GM12878 (cell line): ENCODE measurements at regions not wholly inside any gene's neighbourhood (a gene's known extent, or its start where the extent isn't known, plus 50 kb on each side); places are given as distances from the start of the nearest gene placed in this dataset.

ENCODE experiments used
- NFYB ChIP-seq: IDR thresholded peaks from 2 replicates; pipeline ENCODE4 v1.6.1; 2011; ENCODE audit warnings: low read depth, mild to moderate bottlenecking, low read length, improper control_type of control experiment, moderate library complexity; ENCODE audit not compliant: insufficient read depth
- TF ChIP-seq, protein P1 (sequence below), 3 experiments: IDR thresholded peaks in 2 of 3; conservative IDR thresholded peaks in 1 of 3; 2 replicates each; pipeline ENCODE4 v1.5.1; 2011; ENCODE audit warnings: low read depth in 3 of 3, low read length in 3 of 3, mild to moderate bottlenecking in 3 of 3, control low read depth in 2 of 3, moderate library complexity in 2 of 3, inconsistent platforms in 1 of 3, mixed read lengths in 1 of 3; ENCODE audit not compliant: control insufficient read depth in 2 of 3, insufficient read depth in 1 of 3; ENCODE audit errors: extremely low read depth in 1 of 3

GRCh38 chr15:57797568-57798267 is 91.2 kb downstream of the POLR2M start:
- TF ChIP-seq, protein P1, sequence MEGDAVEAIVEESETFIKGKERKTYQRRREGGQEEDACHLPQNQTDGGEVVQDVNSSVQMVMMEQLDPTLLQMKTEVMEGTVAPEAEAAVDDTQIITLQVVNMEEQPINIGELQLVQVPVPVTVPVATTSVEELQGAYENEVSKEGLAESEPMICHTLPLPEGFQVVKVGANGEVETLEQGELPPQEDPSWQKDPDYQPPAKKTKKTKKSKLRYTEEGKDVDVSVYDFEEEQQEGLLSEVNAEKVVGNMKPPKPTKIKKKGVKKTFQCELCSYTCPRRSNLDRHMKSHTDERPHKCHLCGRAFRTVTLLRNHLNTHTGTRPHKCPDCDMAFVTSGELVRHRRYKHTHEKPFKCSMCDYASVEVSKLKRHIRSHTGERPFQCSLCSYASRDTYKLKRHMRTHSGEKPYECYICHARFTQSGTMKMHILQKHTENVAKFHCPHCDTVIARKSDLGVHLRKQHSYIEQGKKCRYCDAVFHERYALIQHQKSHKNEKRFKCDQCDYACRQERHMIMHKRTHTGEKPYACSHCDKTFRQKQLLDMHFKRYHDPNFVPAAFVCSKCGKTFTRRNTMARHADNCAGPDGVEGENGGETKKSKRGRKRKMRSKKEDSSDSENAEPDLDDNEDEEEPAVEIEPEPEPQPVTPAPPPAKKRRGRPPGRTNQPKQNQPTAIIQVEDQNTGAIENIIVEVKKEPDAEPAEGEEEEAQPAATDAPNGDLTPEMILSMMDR (IDR thresholded peaks at IDR 0.05 in 2 of 3, conservative IDR thresholded peaks at IDR 0.05 in 1 of 3; ENCODE audit: control insufficient read depth in 2 of 3, extremely low read depth in 1 of 3, insufficient read depth in 1 of 3, low read depth in 3 of 3, low read length in 3 of 3), result no peak
- no peak for TF ChIP-seq NFYB
